DMS 273 treated with DMSO at 0.1 percent for 48 hours (cell line): ENCODE measurements at regions not wholly inside any gene's neighbourhood (a gene's known extent, or its start where the extent isn't known, plus 50 kb on each side); places are given as distances from the start of the nearest gene placed in this dataset.
"Not testable (repeated sequence)": the region's sequence is repeated elsewhere in the genome, so short reads cannot be mapped to it uniquely, and the experiment has no call there.

Experiments
- DNase-seq: peaks from one replicate; lab custom pipeline; 2025; lab: John Stamatoyannopoulos, UW

DNA sequence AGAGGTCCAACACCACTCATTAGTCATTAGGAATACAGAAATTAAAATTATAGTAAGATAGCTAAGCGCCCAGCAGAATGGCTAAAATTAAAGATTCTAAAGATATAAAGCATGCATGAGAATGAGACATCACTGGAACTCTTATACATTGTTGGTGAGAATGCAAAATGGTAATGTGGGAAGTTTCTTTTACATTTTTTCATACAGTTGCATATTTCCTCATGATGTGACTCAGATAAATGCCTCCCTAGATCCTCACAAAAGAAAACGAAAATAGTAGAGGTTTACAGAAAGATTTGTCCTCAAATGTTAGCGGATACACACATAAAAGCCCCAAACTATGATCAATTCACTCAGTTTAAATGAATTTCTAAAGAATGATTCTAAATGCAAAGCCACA, 633.7 kb upstream of the GJE1 start:
- no peak for DNase-seq

DNA sequence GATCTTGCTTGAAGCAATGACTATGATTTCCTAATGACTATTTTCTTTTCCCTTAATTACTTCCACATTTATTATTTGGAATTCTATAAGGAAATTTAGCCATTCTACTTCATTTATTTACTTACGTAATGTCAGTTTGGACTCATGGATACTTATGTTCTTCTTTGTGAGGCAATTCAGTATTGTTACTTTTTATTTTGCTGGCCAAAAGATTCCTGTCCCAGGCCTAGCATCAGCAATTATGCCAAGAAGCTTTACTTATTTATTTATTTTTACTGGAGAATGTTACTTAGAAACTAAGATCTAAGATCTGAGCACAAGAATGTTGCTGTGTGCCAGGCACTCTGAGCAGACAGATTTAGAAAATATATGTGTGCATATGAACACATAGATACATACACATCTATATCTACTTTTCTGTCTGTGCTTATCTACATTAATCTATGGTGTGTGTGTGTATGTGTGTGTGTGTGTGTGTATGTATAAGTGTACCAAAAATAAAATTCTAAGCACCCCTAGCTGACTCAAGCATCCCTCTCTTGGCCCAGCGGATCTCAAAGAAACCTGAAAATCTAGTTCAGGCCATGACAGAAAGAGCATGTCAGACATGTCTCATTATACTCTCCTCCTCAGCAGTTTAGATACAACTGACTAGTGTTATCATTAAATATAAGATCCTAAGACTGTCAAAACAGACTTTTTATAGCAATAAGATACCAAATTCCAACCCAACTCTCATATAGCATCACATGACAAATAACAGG, 640.0 kb upstream of the GJE1 start:
- no peak for DNase-seq

DNA sequence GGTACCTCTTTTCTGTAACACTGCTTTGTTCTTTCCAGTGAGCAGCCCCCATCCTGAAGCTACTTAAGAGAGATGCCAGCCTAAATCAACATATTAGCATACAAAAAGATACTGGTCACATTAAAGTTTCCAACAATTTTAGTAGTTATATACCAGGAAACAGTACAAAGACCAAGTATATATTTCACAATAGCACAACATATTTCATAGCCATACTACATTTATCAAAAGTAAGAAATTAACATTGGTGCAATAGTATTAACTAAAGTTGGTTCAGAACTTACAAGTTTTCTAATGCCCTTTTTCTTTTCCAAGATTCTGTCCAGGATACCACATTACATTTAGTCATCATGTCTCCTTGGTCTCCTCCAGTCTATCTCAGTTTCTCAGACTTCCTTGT, 641.0 kb upstream of the GJE1 start:
- DNase-seq, result no peak

DNA sequence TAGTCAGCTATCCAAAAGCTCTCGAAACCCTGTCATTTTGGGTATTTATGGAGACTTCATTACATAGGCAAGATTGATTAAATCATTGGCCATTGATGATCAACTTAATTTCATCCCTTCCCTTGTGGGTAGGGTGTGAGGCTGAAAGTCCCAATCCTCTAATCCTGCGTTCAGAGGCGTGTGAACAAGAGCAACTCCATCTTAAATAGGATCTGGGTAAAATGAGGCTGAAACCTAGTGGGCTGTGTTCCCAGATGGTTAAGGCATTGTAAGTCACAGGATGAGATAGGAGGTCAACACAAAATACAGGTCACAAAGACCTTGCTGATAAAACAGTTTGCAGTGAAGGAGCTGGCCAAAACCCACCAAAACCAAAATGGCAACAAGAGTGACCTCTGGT, 641.7 kb upstream of the GJE1 start:
- DNase-seq, result no peak

DNA sequence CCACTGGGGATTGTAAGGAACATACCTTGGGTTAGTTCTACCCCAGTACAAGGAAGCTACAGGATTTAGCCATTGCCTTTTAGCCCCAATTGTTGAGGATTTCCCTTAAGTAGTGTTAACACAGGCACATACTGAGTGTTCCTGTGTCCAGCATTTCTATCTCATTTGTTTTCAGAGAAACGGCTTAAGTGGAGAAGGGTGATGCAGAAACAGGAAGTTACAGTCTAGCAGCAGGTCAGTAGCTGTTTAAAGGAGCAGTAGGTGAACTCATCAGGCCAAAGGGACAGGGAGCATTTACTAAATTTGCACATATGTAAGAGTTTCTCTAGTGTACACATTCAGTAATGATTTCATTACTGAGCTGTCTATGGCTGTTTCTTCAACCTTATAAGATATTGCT, 644.2 kb upstream of the GJE1 start:
- DNase-seq, result no peak

DNA sequence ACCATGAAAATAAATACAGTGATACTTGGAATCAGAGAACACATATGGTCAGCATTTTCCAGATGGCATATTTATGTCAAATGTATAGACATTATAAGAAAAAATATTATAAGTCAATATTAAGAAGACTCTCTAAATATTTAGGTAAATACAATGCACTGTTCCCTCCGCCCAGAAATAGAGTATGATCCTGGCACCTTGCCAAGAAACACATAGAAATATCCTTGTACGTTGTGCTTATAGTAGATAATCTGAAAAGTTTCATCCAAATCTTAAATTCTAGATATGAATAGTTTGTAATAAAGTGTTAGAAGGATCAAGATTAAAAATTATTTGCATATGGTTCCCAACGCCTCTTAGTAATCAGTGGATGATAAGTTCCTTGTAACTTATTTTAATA, 645.8 kb upstream of the GJE1 start:
- DNase-seq, result no peak

DNA sequence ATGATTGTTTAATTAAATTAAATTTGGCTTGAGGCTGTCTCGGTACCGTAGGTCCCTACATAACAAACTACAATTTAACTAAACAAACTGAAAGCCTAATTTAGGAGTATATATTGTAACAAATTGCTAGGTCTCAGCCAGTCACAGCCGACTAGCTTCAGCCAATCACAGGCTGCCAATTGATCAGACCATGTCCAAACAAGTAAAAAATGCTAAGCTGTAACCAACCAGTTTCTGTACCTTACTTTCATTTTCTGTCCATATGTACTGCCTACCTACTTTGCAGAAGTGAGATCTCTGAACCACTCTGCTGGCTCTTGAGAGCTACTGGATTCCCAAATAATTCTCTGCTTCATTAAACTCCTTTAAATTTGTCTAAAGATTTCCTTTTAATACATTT, 648.0 kb upstream of the GJE1 start:
- DNase-seq, result no peak

DNA sequence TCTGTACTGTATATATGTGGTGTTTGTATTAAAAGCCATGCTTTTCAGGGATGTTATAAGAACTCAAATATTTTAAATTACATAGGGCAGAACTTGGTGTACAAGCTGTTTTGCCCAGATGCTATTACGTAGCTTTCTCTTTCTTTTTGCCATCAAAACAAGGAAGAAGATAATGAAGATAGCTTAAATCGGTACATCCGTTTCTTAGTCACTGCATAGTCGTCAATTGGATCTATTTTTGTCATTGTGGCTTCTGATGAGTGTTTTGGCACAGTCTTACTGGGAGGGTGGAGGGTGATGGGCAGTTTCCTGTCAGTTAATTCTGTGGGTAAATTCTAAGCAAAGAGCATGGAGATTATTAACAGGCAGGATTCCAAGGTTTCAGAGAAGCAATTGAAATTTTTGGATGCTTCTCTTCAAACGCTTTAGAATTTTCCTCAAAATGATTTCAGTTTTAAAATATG, 649.1 kb upstream of the GJE1 start:
- DNase-seq, result no peak

DNA sequence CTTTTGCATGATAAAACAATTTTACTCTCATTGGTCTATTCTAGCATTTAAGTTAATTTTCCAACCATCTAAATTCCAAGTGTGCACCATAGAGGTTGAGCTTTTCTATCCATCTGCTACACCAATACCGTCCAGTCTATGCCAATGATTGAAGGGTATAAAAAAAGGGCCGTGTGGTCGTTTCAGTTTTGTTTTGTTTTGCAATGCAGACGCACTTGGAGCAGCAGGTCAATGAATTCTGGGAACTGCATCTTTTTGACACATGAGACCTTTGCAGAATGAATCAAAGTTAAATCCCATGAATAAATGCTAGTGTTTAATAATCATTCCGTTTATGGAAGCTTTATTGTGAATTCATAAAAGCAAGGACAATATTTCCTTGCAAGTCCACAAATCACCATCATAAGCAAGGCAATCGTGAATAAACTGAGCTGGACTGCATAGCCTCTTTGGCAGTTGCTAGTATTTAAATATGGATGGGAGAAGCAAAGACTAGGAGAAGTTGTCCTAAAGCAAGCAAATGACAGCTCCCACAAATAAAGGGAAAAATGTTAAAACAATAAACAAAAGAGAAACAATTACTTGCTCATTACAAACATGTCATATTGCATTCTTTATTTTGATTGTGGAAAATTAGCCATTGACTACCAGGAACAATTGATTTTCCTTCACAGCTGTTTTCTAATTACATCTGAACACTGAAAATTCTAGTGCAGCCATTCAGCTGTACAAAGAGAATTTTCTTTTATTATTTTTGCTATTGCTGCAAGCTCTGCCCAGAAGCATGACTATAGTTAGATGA, 649.7 kb upstream of the GJE1 start:
- no peak for DNase-seq

DNA sequence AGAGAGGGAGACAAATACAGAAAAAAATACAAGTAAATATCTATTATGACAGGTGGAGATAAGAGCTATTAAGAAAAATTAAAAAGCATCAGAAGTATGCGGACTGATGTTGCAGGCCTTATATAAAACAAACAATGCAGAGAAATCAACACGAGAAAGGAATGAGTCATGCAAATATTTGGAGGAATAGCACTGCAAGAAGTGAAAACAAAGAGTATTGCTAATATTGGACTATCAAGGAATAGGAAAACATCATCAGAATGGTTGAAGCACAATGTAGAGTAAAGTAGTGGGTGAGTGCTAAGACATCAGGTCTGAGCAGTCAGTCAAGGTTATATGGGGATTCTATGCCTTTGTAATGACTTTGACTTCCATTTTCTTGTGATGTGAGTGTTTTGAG, 657.5 kb upstream of the GJE1 start:
- no peak for DNase-seq

DNA sequence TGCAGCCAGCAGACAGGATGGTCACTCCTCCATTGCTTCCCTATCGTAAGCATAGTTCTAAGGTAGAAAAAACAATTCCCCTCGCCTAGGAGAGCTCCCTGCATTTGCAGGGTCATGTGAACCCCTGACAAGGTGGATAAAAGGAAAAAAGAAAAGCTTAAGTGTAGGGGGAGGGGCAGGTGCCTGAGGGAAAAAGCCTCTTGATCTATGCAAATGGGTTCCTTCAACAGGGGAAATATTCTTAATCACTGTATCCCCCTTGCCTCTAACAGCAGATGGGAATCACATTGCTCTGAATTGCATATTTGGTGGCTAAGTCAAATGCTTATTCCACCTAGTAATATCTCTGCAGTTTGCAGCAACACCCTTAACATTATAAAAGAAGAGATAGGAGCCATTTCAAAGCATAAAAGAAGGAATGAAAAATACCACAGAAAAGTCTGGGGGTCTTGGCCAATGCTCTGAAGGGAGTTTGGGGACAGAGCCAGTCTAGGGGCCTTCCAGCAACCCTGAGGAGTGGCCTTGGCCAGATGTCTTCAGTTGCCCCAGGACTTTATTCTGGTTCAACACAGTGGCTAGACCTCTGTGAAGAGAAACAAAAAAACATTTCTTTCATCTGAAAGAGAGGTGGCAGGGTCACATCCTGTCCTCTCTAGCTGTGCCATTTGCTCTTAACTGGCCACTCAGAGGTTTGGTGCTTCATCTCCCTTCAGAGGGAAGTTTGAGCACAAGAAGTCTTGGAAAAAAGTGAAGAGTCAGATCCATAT, 660.4 kb upstream of the GJE1 start:
- no peak for DNase-seq

DNA sequence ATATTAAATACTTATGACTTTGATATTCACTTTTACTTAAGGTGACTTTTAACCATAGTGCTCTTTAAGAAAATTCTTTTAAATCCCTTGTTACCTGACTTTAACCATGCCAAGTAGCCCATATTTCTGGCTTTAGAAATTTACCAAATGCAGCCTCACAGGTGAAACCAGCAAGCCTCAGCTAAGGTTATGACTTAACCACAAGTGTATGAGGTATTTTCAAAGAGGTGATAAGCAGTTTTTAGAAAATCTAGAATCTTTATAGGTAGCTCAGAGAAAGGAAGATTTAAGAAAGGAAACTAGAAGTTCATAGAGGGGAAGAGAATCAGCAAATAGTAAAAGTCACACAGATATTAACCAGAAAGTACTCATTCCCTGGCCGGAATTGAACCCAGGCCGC, 661.9 kb upstream of the GJE1 start:
- DNase-seq, result no peak

DNA sequence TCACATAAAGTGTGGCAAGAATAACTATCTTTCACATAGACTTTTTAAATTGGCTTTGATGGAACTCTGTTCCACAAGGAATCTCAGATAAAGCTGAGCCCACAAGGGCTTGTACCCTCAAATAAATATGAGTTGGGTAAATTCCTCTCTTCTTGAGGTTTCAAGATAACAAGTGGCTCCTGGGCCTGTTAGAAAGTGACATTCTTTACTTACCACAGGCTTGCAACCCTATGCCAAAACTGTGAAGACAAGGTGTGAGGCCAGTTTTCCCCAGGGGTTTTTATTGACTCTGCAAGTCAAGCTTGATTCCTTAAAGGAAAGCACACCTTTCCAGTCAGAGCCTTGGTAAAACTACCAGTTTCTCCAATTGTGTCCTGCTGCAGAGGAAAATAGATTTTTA, 664.8 kb upstream of the GJE1 start:
- DNase-seq, result no peak

DNA sequence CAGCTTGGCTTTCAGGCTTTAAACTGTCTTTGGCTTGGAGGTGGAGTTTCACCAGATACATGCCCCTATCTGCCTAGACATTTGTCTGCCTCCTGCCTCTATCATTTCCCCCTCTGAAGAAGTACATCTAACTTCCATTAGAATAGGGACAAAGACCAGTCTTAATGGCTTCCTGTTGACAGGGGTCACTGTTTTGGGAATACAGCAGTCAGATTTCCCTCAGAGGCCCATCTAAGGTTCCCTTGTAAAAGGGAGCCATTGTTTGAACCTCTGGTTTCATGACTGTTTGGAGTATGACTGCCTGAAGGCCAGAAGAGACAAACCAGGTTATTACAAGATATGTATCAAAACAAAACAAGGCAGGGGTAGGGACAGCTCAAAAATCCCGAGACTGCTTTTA, 665.7 kb upstream of the GJE1 start:
- no peak for DNase-seq

DNA sequence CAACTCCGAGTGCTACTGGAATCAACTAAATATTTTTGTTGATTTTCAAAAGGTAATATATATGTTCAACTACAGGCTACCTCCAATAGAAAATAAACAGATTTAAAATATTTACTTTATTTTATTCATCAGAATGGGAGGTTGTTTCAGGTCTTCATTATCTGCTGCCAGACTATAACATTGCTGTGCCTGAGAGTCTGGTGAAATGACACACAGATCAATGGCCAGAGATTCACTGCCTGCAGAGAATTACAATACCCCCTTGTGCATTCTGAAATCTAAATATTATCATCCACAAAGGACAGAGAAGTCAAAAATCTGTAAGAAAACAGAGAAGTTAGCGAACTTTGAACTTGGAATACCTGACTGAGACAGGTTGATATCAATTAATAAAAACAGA, 667.8 kb upstream of the GJE1 start:
- no peak for DNase-seq

DNA sequence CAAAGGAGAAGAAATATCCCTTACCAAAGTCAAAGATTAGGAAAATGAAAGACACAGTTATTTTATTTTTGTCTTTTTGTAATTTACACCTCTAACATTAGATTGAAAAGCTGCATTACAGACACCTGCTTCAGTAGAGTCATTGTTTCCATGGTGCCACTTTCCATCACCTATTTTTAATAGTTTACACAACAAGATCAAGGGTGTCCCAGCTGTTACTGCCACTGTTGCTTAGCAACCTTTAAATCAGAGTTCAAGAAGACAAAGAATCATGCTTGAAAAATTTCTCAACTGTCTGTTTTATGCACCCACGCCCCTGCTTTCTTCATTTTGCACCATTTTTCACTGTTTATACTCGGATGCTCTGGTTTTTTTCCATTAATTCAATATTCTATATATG, 668.2 kb upstream of the GJE1 start:
- DNase-seq, result peak; percentile 52

DNA sequence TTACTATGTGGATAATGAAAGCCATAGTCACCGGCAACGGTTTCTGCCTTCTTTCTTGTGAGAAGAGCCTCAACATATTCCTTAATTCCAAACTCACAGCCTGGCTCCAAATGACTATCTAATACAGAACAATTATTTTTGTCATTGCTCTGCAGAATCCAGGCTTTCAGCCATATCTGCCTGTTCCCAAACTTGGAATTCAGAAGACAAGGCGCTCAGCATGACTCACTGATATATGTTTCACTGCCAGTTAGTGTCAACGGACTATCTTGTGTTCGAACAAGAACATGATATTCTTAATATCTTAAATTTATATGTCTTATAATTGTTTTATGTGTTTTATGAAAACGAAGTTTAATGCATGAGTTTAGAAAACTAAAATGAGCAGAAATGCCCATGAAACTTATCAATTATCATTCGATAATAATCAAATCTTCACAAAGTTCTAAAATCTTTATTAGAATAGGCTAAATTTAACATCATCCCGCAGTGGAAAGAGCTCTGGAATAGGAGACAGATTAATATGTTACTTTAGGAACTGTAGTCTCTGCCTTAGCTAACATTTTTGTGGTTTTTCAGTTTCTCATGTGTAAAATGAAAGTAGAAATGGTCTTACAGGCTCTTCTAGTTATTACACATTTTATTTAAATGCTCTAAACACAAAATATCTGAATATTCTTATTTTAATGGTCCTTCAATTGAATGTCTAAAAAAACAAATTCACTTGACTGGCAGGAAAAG, 669.3 kb upstream of the GJE1 start:
- DNase-seq, result no peak

DNA sequence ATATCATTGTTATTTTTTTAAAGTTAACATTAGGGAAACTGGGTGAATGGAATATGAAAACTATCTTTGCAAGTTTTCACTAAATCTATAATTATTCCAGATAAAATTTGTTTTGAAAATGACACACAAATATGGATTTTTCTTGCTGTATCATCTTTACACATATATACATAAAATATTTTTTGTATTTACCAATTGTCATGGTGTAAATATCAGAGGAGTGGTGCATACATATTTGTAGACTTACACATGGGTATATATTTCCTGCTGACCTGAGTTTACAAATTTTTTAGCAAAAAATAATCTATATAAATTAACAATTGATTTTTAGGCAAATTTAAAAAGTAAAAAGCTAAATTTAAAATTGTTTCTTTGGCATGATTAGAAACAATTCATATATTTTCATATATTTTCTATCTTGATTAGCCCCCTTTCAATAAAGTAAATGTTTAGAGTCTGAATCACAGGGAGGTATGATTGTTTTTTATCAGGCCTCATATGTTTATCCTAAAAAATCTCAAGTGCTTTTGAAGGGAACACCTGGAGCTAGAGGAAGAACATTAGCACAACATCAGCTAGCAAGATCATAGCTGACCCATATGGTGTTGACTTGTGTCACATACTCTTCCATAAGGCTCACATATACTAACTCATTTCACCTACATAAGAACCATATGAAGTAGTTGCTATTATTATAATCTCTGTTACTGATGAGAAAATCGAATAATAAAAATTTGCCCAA, 671.8 kb upstream of the GJE1 start:
- no peak for DNase-seq

DNA sequence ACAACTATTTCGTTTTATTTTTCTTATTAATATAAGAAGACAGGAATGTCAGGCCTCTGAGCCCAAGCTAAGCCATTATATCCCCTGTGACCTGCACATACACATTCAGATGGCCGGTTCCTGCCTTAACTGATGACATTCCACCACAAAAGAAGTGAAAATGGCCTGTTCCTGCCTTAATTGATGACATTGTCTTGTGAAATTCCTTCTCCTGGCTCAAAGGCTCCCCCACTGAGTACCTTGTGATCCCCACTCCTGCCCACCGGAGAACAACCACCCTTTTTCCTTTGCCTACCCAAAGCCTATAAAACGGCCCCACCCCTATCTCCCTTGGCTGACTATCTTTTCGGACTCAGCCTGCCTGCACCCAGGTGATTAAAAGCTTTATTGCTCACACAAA, 672.5 kb upstream of the GJE1 start:
- DNase-seq, result not testable (repeated sequence)

DNA sequence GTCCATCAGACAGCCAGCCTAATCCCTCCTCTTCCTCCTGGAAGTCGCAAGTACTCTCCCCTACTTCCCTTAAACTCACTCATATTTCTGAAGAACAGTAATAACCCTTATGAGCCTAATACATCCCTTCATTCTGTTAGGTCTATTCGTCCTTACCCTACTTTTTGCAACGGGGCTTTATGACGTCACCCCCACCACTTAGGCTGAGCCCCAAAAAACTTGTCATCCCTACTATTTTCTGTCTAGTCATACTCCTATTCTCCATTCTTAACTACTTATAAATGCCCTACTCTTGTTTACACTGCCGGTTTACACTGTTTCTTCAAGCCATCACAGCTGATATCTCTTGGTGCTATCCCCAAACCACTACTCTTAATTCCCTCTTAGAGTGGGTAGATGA, 674.7 kb upstream of the GJE1 start:
- not testable (repeated sequence) for DNase-seq

DNA sequence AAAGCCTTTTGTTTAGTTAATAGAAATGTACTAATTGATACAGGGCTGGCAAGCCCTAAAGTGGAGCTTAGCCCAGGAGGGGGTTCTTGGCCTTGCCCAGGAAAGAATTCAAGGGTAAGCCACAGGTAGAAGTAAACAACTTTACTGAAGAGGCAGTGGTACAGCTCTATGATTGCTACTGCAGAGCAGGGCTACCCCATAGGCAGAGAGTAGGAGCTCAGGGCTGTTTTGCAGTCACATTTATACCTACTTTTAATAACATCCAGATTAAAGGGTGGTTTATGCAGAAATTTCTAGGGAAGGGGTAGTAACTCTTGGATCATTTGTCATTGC, 680.4 kb upstream of the GJE1 start:
- DNase-seq, result no peak
